ENCODE measurements at regions not wholly inside any gene's neighbourhood (a gene's known extent, or its start where the extent isn't known, plus 50 kb on each side); places are given as distances from the start of the nearest gene placed in this dataset.

GRCh38 chr14:82075566-82075965 is 541.9 kb upstream of the SEL1L start:
- TF ChIP-seq CTCF (IDR thresholded peaks at IDR 0.05; ENCODE audit: insufficient read depth, low read length), result no peak
- TF ChIP-seq SPI1 (IDR thresholded peaks at IDR 0.05; ENCODE audit: borderline replicate concordance, low read depth), result no peak
- no peak for TF ChIP-seq GABPA (IDR thresholded peaks at IDR 0.05; ENCODE audit: low read depth)
- no peak for TF ChIP-seq POLR2AphosphoS5 (IDR thresholded peaks at IDR 0.05; ENCODE audit: low read depth)
